ENCODE measurements at regions not wholly inside any gene's neighbourhood (a gene's known extent, or its start where the extent isn't known, plus 50 kb on each side); places are given as distances from the start of the nearest gene placed in this dataset.

- in situ Hi-C loops (cut with HindIII; ENCODE audit: low sequenced_read_pairs), result no loop called here
- no peak for DNase-seq (ENCODE audit: low read depth, low spot score)
- no peak for TF ChIP-seq CTCF (IDR thresholded peaks at IDR 0.05; ENCODE audit: low read depth, low read length)
- H3K4me3 ChIP-seq (ENCODE audit: low read depth, low read length), result no peak overlapping the region
These were observed 205.8 kb upstream of the SLC38A2 start for GRCh38 chr12:46578190-46578982.

- in situ Hi-C loops (cut with HindIII; ENCODE audit: low sequenced_read_pairs), result no loop called here
- no peak overlapping the region for H3K4me3 ChIP-seq (ENCODE audit: low read depth, low read length)
- no peak for TF ChIP-seq CTCF (IDR thresholded peaks at IDR 0.05; ENCODE audit: low read depth, low read length)
- DNase-seq (ENCODE audit: low read depth, low spot score), result no peak
These were observed 204.6 kb upstream of the SLC38A2 start for GRCh38 chr12:46577063-46577776.

- no peak for TF ChIP-seq CTCF (IDR thresholded peaks at IDR 0.05; ENCODE audit: low read depth, low read length)
- no peak overlapping the region for H3K4me3 ChIP-seq (ENCODE audit: low read depth, low read length)
- no peak for DNase-seq (ENCODE audit: low read depth, low spot score)
- in situ Hi-C loops (cut with HindIII; ENCODE audit: low sequenced_read_pairs), result no loop called here
These were observed 202.3 kb upstream of the SLC38A2 start for GRCh38 chr12:46574847-46575246.

GRCh38 chr12:46573347-46573658 lies 200.7 kb upstream of the SLC38A2 start:
- no peak overlapping the region for H3K4me3 ChIP-seq (ENCODE audit: low read depth, low read length)
- in situ Hi-C loops (cut with HindIII; ENCODE audit: low sequenced_read_pairs), result no loop called here
- no peak for DNase-seq (ENCODE audit: low read depth, low spot score)
- no peak for TF ChIP-seq CTCF (IDR thresholded peaks at IDR 0.05; ENCODE audit: low read depth, low read length)

- no peak for DNase-seq (ENCODE audit: low read depth, low spot score)
- in situ Hi-C loops (cut with HindIII; ENCODE audit: low sequenced_read_pairs), result no loop called here
- no peak for TF ChIP-seq CTCF (IDR thresholded peaks at IDR 0.05; ENCODE audit: low read depth, low read length)
- H3K4me3 ChIP-seq (ENCODE audit: low read depth, low read length), result no peak overlapping the region
These were observed 200.2 kb upstream of the SLC38A2 start for GRCh38 chr12:46572644-46573346.

- no peak for DNase-seq (ENCODE audit: low read depth, low spot score)
- in situ Hi-C loops (cut with HindIII; ENCODE audit: low sequenced_read_pairs), result no loop called here
- H3K4me3 ChIP-seq (ENCODE audit: low read depth, low read length), result no peak overlapping the region
- TF ChIP-seq CTCF (IDR thresholded peaks at IDR 0.05; ENCODE audit: low read depth, low read length), result no peak
These were observed 199.0 kb upstream of the SLC38A2 start for GRCh38 chr12:46571608-46572007.

All from astrocyte of the spinal cord (primary cell).